Activated T-helper 1 cell treated with anti-CD3 and anti-CD28 coated beads, Interleukin-12 subunit alpha, Interleukin-12 subunit beta, Interleukin-2, Interleukin-4 antibody, amounts not matched to agents 30 ng/mL and 10 ng/mL and 1 ng/mL, durations not matched to agents 14 hours and 24 hours and 36 hours (primary cell): ENCODE measurements at regions not wholly inside any gene's neighbourhood (a gene's known extent, or its start where the extent isn't known, plus 50 kb on each side); places are given as distances from the start of the nearest gene placed in this dataset.

Experiments
- DNase-seq: peaks from one replicate; pipeline ENCODE4 v3.0.0; 2021; ENCODE audit warnings: low spot score
- H3K27ac Mint-ChIP-seq: one replicate; pipeline ENCODE4 v1.8.0; 2021; ENCODE audit warnings: mild to moderate bottlenecking, mixed read lengths
- H3K27me3 Mint-ChIP-seq: one replicate; pipeline ENCODE4 v1.8.0; 2022; ENCODE audit warnings: mild to moderate bottlenecking, moderate library complexity, mixed read lengths; ENCODE audit not compliant: insufficient read depth
- H3K36me3 Mint-ChIP-seq: one replicate; pipeline ENCODE4 v1.8.0; 2021; ENCODE audit warnings: low read depth, mixed read lengths
- H3K4me1 Mint-ChIP-seq: one replicate; pipeline ENCODE4 v1.8.0; 2021; ENCODE audit warnings: low read depth, mixed read lengths
- H3K4me3 Mint-ChIP-seq: one replicate; pipeline ENCODE4 v1.8.0; 2021; ENCODE audit warnings: mild to moderate bottlenecking, moderate library complexity, mixed read lengths
- H3K9me3 Mint-ChIP-seq: one replicate; pipeline ENCODE4 v1.8.0; 2021; ENCODE audit warnings: mixed read lengths
- intact Hi-C: fragments of 100-400 bp; cut with micrococcal nuclease; formaldehyde crosslinking; loops from one replicate; pipeline ENCODE4 v1.15.1; 2024

GRCh38 chr2:64704161-64704560 lies 50.4 kb upstream of the SERTAD2 start:
- peaks cover 30% of the 10 kb centered on the region for H3K4me1 Mint-ChIP-seq
- no peak overlapping the region for H3K27ac Mint-ChIP-seq
- no peak overlapping the region for H3K4me3 Mint-ChIP-seq
- DNase-seq: no peak
- no peaks in the 10 kb centered on the region for H3K27me3 Mint-ChIP-seq
- intact Hi-C loops: no loop called here
- H3K9me3 Mint-ChIP-seq: peaks cover 11% of the 10 kb centered on the region
- peaks cover 9% of the 10 kb centered on the region for H3K36me3 Mint-ChIP-seq

- intact Hi-C loops: no loop called here
- DNase-seq: no peak
- Mint-ChIP-seq H3K4me1 (peaks cover 22% of the 10 kb centered on the region), H3K27me3 (no peaks in the 10 kb centered on the region), H3K4me3 (no peak overlapping the region), H3K27ac (no peak overlapping the region), H3K9me3 (peaks cover 8% of the 10 kb centered on the region), H3K36me3 (peaks cover 6% of the 10 kb centered on the region)
These were observed 51.3 kb upstream of the SERTAD2 start for GRCh38 chr2:64704996-64705395.

- DNase-seq: no peak
- Mint-ChIP-seq H3K27ac (no peak overlapping the region), H3K9me3 (peaks cover 7% of the 10 kb centered on the region), H3K36me3 (peaks cover 6% of the 10 kb centered on the region), H3K27me3 (no peaks in the 10 kb centered on the region), H3K4me1 (peaks cover 27% of the 10 kb centered on the region), H3K4me3 (no peak overlapping the region)
- intact Hi-C loops: no loop called here
These were observed 53.6 kb upstream of the SERTAD2 start for GRCh38 chr2:64707276-64707675.

- peaks cover 7% of the 10 kb centered on the region for H3K9me3 Mint-ChIP-seq
- no peaks in the 10 kb centered on the region for H3K27me3 Mint-ChIP-seq
These were observed 55.1 kb upstream of the SERTAD2 start for GRCh38 chr2:64708829-64709228.

GRCh38 chr2:64711252-64711800 lies 57.6 kb upstream of the SERTAD2 start:
- Mint-ChIP-seq H3K4me3 (peak overlapping the region; percentile 19), H3K4me1 (peaks cover 23% of the 10 kb centered on the region), H3K27me3 (no peaks in the 10 kb centered on the region), H3K27ac (no peak overlapping the region), H3K36me3 (peaks cover 3% of the 10 kb centered on the region), H3K9me3 (peaks cover 7% of the 10 kb centered on the region)
- no peak for DNase-seq
- intact Hi-C loops: loop anchor here (1.0 kb wide), 1 partner anchor 8 kb away; no protein-coding TSS in a partner anchor

More at GRCh38 chr2:64708829-64709228, 55.1 kb upstream of the SERTAD2 start:
- no peak overlapping the region for H3K27ac Mint-ChIP-seq
- DNase-seq: no peak
- peaks cover 32% of the 10 kb centered on the region for H3K4me1 Mint-ChIP-seq
- no peak overlapping the region for H3K4me3 Mint-ChIP-seq
- intact Hi-C loops: no loop called here
- peaks cover 5% of the 10 kb centered on the region for H3K36me3 Mint-ChIP-seq

- Mint-ChIP-seq H3K4me1 (peaks cover 33% of the 10 kb centered on the region), H3K9me3 (no peaks in the 10 kb centered on the region), H3K27ac (no peak overlapping the region), H3K4me3 (no peak overlapping the region), H3K27me3 (no peaks in the 10 kb centered on the region), H3K36me3 (peaks cover 3% of the 10 kb centered on the region)
- DNase-seq: no peak
- intact Hi-C loops: no loop called here
These were observed 60.0 kb upstream of the SERTAD2 start for GRCh38 chr2:64713686-64714085.

- intact Hi-C loops: no loop called here
- Mint-ChIP-seq H3K36me3 (peaks cover 3% of the 10 kb centered on the region), H3K4me3 (no peak overlapping the region), H3K27me3 (no peaks in the 10 kb centered on the region), H3K4me1 (peaks cover 21% of the 10 kb centered on the region), H3K27ac (no peak overlapping the region), H3K9me3 (no peaks in the 10 kb centered on the region)
- DNase-seq: no peak
These were observed 62.9 kb upstream of the SERTAD2 start for GRCh38 chr2:64716569-64716968.

- intact Hi-C loops: no loop called here
- Mint-ChIP-seq H3K4me3 (no peak overlapping the region), H3K9me3 (no peaks in the 10 kb centered on the region), H3K4me1 (peaks cover 14% of the 10 kb centered on the region), H3K36me3 (peaks cover 3% of the 10 kb centered on the region), H3K27me3 (no peaks in the 10 kb centered on the region), H3K27ac (no peak overlapping the region)
- DNase-seq: no peak
These were observed 64.7 kb upstream of the SERTAD2 start for GRCh38 chr2:64718250-64718885.

- intact Hi-C loops: no loop called here
- no peak for DNase-seq
- Mint-ChIP-seq H3K9me3 (no peaks in the 10 kb centered on the region), H3K27ac (no peak overlapping the region), H3K36me3 (peaks cover 3% of the 10 kb centered on the region), H3K4me1 (peaks cover 15% of the 10 kb centered on the region), H3K27me3 (no peaks in the 10 kb centered on the region), H3K4me3 (no peak overlapping the region)
These were observed 67.0 kb upstream of the SERTAD2 start for GRCh38 chr2:64720535-64721319.

- Mint-ChIP-seq H3K4me3 (no peak overlapping the region), H3K36me3 (peaks cover 5% of the 10 kb centered on the region), H3K4me1 (peaks cover 18% of the 10 kb centered on the region), H3K27ac (no peak overlapping the region), H3K9me3 (no peaks in the 10 kb centered on the region), H3K27me3 (no peaks in the 10 kb centered on the region)
- intact Hi-C loops: no loop called here
- DNase-seq: no peak
These were observed 67.6 kb upstream of the SERTAD2 start for GRCh38 chr2:64721320-64721623.

GRCh38 chr2:64722291-64723044 lies 68.8 kb upstream of the SERTAD2 start:
- no peak overlapping the region for H3K27ac Mint-ChIP-seq
- no peaks in the 10 kb centered on the region for H3K27me3 Mint-ChIP-seq
- peaks cover 8% of the 10 kb centered on the region for H3K36me3 Mint-ChIP-seq
- H3K4me3 Mint-ChIP-seq: no peak overlapping the region
- peaks cover 30% of the 10 kb centered on the region for H3K4me1 Mint-ChIP-seq
- DNase-seq: no peak
- intact Hi-C loops: no loop called here
- H3K9me3 Mint-ChIP-seq: no peaks in the 10 kb centered on the region

- H3K4me1 Mint-ChIP-seq: peaks cover 59% of the 10 kb centered on the region
- no peaks in the 10 kb centered on the region for H3K27me3 Mint-ChIP-seq
- no peak for DNase-seq
- intact Hi-C loops: loop anchor here (1.0 kb wide), 3 partner anchors 10 to 81 kb away; no protein-coding TSS in a partner anchor
- peak overlapping the region; percentile 79 for H3K27ac Mint-ChIP-seq
- peak overlapping the region; percentile 7 for H3K4me3 Mint-ChIP-seq
- H3K36me3 Mint-ChIP-seq: peaks cover 20% of the 10 kb centered on the region
- H3K9me3 Mint-ChIP-seq: no peaks in the 10 kb centered on the region
These were observed 73.5 kb upstream of the SERTAD2 start for GRCh38 chr2:64727013-64727767.
